Transverse colon (tissue), 4 donors: ENCODE measurements at regions not wholly inside any gene's neighbourhood (a gene's known extent, or its start where the extent isn't known, plus 50 kb on each side); places are given as distances from the start of the nearest gene placed in this dataset.
A peak's percentile ranks its signal among the peaks of the same experiment; 100 is the strongest.

Source experiments
- DNase-seq: peaks from one replicate; pipeline ENCODE4 v3.0.0-alpha.2; 2019
- H3K27ac ChIP-seq, 4 donors: fragments of 200-600 bp; sonication (generic); 2 replicates each; pipeline ENCODE4 v1.5.1; 2016 to 2018; ENCODE audit warnings: inconsistent platforms in 4 of 4
- H3K27me3 ChIP-seq: fragments of 200-600 bp; sonication (generic); 2 replicates; pipeline ENCODE4 v1.5.1; 2017; ENCODE audit warnings: inconsistent platforms
- H3K36me3 ChIP-seq, 4 donors: fragments of 200-600 bp; sonication (generic); 2 replicates each; pipeline ENCODE4 v1.5.1; 2017 to 2019; ENCODE audit warnings: inconsistent platforms in 4 of 4
- H3K4me1 ChIP-seq, 4 donors: fragments of 200-600 bp; sonication (generic); 2 replicates each; pipeline ENCODE4 v1.5.1; 2017 to 2020; ENCODE audit warnings: inconsistent platforms in 4 of 4
- H3K4me3 ChIP-seq, 4 donors: fragments of 200-600 bp; sonication (generic); 1 replicate in 1 of 4; 2 replicates in 3 of 4; pipeline versions ENCODE4 v1.5.1 to v1.6.1; 2017 to 2019; ENCODE audit warnings: inconsistent platforms in 4 of 4
- H3K9me3 ChIP-seq, 2 donors: fragments of 200-600 bp; sonication (generic); 2 replicates each; pipeline ENCODE4 v1.5.1; 2017 to 2019; ENCODE audit warnings: inconsistent platforms in 2 of 2
- EP300 ChIP-seq: sonication (generic); formaldehyde crosslinking; IDR thresholded peaks from one replicate; pipeline ENCODE4 v1.6.1; 2017; ENCODE audit warnings: antibody characterized with exemption, low read depth
- POLR2A ChIP-seq: fragments of 450-650 bp; IDR thresholded peaks from one replicate; pipeline ENCODE4 v1.6.1; 2016; ENCODE audit warnings: antibody characterized with exemption, mild to moderate bottlenecking, moderate library complexity
- POLR2AphosphoS5 ChIP-seq, 3 donors: sonication (generic); formaldehyde crosslinking; IDR thresholded peaks; one replicate each; pipeline ENCODE4 v1.6.1; 2016; ENCODE audit warnings: antibody characterized with exemption in 3 of 3
- whole genome bisulfite sequencing, 2 donors: methylation state at CpG; one replicate each; pipeline ENCODE4 v1.1.5; 2018; ENCODE audit warnings: low coverage in 1 of 2; 5-methylcytosine and 5-hydroxymethylcytosine counted together
- in situ Hi-C, 4 donors: fragments of 200-750 bp; cut with MboI; loops; one replicate each; pipeline versions ENCODE4 v1.15.0 to v1.15.1; 2017; ENCODE audit warnings: low sequenced_read_pairs in 3 of 4, low pct_ligation_motif_present in 1 of 4, low pct_unique_long_range_greater_than_20kb in 1 of 4
- intact Hi-C: fragments of 100-400 bp; cut with DNase I; formaldehyde crosslinking; loops from one replicate; pipeline ENCODE4 v1.15.1; 2023; ENCODE audit warnings: low total_unique reads
- TF ChIP-seq, protein P1 (sequence below), 5 experiments: fragments of 200-600 bp in 3 of 5; fragments of 450-650 bp in 2 of 5; sonication (generic) in 3 of 5; IDR thresholded peaks; 1 replicate in 2 of 5; 2 replicates in 3 of 5; pipeline ENCODE4 v1.5.1; 2016 to 2017; ENCODE audit warnings: antibody characterized with exemption in 5 of 5, inconsistent platforms in 3 of 5, mild to moderate bottlenecking in 2 of 5, moderate library complexity in 1 of 5

DNA sequence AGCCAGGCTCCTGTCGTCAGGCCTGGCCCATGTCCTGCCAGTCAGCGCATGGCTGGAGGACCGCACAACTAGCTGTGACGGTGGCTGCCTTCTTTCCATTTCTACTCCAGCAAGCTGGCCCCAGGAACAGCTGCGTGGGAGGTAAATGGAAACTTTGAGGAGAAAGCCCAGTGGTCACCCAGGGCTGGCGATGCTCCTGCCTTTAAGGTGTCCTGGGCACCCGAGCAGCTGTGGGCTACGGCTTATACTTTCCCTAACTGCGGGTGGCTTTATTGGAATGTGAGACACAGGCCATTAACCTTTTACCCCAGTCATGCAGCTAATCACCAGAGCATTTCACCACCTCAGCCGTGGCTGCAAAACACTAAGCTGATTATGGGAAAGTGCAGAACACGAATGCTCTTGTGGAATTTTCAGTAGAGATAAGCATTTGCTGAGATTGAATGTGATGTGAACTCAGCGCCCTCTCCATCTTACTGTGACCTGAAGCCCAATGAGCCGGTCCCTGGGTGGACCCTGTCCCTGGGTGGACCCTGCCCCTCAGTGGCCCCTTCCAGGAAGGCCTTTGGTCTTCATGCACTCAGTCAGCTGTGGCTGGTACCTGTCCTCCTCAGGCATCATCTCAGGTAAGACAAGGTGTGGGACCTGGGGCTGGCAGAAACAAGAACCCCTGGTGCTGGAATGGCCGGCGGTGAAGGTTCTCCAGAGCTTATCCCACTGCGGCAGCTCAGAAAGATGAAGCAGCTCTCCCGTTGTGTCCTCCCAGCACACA, 275.4 kb upstream of the HS6ST1 start:
- H3K27ac ChIP-seq = no peak overlapping the region
- no peaks in the 10 kb centered on the region for H3K36me3 ChIP-seq
- H3K27me3 ChIP-seq = no peaks in the 10 kb centered on the region
- intact Hi-C loops (no loop called here), in situ Hi-C loops (no loop called here)
- H3K9me3 ChIP-seq = no peaks in the 10 kb centered on the region
- H3K4me3 ChIP-seq = no peak overlapping the region
- TF ChIP-seq, protein P1, sequence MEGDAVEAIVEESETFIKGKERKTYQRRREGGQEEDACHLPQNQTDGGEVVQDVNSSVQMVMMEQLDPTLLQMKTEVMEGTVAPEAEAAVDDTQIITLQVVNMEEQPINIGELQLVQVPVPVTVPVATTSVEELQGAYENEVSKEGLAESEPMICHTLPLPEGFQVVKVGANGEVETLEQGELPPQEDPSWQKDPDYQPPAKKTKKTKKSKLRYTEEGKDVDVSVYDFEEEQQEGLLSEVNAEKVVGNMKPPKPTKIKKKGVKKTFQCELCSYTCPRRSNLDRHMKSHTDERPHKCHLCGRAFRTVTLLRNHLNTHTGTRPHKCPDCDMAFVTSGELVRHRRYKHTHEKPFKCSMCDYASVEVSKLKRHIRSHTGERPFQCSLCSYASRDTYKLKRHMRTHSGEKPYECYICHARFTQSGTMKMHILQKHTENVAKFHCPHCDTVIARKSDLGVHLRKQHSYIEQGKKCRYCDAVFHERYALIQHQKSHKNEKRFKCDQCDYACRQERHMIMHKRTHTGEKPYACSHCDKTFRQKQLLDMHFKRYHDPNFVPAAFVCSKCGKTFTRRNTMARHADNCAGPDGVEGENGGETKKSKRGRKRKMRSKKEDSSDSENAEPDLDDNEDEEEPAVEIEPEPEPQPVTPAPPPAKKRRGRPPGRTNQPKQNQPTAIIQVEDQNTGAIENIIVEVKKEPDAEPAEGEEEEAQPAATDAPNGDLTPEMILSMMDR (IDR thresholded peaks at IDR 0.05) = no peak
- TF ChIP-seq POLR2AphosphoS5 (IDR thresholded peaks at IDR 0.05) (no peak), POLR2A (no peak), EP300 (no peak)
- DNase-seq = no peak
- 87% methylated on average over 3 to 17 of the region's 17 CpGs for WGBS, 2 donors
- H3K4me1 ChIP-seq = no peaks in the 10 kb centered on the region

DNA sequence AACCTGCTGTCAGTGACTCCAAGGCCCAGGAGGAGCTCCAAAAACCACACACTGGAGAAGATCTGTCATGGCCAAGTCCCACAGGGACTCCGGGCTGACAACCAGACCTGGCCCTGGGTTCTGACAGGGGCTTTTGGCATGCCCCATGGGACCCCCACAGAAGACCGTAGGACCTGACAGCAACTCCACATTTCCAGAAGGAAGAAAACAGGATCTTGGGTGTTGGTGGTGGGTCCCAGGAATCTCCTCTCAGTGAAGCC, 275.9 kb upstream of the HS6ST1 start:
- H3K27me3 ChIP-seq = no peaks in the 10 kb centered on the region
- H3K4me1 ChIP-seq = no peaks in the 10 kb centered on the region
- TF ChIP-seq, protein P1 (IDR thresholded peaks at IDR 0.05) = no peak
- no peak for TF ChIP-seq EP300
- no peak for TF ChIP-seq POLR2AphosphoS5 (IDR thresholded peaks at IDR 0.05)
- TF ChIP-seq POLR2A = no peak
- intact Hi-C loops (no loop called here), in situ Hi-C loops (no loop called here)
- H3K9me3 ChIP-seq = no peaks in the 10 kb centered on the region
- no peak overlapping the region for H3K4me3 ChIP-seq
- 100% methylated on average over 2 of the region's 2 CpGs; no CpG with 5 or more reads in 1 of the 2 donors for WGBS, 2 donors
- no peak for DNase-seq
- no peaks in the 10 kb centered on the region for H3K36me3 ChIP-seq
- H3K27ac ChIP-seq = no peak overlapping the region

DNA sequence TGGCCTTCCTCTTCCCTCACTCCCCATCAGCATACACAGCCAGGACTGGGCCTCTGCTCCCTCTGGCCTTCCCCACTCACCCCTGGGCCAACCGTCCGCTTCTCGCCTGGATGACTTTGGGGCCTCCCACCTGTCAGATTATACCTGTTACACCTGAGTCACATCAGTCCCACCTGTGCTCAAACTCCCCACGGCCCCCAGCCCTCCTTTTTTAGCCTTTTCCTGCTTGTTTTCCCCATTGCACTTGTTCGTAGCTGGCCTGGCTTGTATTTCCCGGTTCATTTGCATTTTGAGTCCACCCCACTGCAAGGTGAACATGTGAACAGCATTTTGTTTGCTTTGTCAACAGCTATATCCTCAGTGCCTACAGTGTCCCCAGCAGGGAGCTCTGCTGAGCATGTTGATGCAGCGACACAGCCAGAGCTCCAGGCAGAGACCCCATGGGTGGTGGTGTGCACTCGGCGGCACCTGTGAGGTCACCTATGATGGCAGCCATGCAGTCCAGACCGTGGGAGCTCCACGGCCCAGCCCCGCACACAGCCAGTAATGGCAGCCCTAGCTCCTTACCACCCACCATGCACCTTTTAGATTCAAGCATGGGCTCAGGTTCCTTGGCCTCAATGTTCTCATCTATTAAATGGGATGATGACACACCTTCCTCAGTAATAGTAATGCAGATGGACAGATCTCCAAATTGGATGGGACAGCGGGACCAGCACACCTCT, 276.4 kb upstream of the HS6ST1 start:
- no peak for TF ChIP-seq POLR2A
- in situ Hi-C loops = no loop called here
- WGBS, 2 donors = 70 to 71% methylated on average over 6 to 13 of the region's 13 CpGs
- H3K36me3 ChIP-seq = no peaks in the 10 kb centered on the region
- H3K9me3 ChIP-seq = no peaks in the 10 kb centered on the region
- peak; percentile 19 for DNase-seq
- no peaks in the 10 kb centered on the region for H3K4me1 ChIP-seq
- no peak overlapping the region for H3K27ac ChIP-seq
- H3K27me3 ChIP-seq = no peaks in the 10 kb centered on the region
- no peak overlapping the region for H3K4me3 ChIP-seq
- intact Hi-C loops = no loop called here

DNA sequence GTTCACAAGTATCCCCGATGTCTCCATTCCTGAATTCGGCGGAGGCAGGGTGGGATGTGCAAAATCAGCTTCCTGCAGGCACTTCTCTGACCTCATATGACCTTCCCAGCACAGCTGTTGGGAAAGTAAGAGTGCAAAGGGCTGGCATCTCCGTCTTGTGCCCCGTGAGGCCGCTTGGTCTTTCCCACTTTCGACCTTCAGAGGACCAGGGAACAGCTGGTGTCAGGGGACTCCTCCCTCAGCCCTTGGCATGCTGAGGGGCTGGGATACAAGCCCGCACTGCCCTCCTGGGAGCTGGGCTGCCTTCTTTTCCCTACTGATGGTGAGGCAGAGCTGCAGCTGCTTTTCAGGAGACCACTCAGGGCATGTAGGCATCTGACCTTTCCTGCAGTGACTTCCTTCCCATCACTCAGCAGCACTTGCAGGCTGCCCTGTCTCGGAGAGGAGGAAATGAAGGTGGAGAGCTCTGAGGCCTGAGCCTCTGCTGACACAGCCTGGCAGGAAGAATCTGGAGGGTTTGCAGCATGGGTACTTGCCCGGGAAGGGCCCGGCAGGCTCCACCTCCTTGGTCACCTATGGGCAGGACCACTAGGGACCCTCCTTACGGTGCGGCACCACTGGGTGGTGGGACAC, 277.2 kb upstream of the HS6ST1 start:
- in situ Hi-C loops (no loop called here), intact Hi-C loops (no loop called here)
- TF ChIP-seq POLR2AphosphoS5 (IDR thresholded peaks at IDR 0.05) (no peak), EP300 (no peak), POLR2A (no peak)
- TF ChIP-seq, protein P1 (IDR thresholded peaks at IDR 0.05) = no peak
- Histone ChIP-seq H3K27ac (no peak overlapping the region), H3K4me1 (no peaks in the 10 kb centered on the region), H3K4me3 (no peak overlapping the region), H3K36me3 (no peaks in the 10 kb centered on the region), H3K27me3 (no peaks in the 10 kb centered on the region), H3K9me3 (no peaks in the 10 kb centered on the region)
- WGBS, 2 donors = 83% methylated on average over 13 of the region's 13 CpGs; no CpG with 5 or more reads in 1 of the 2 donors
- no peak for DNase-seq
